ENCODE measurements at regions not wholly inside any gene's neighbourhood (a gene's known extent, or its start where the extent isn't known, plus 50 kb on each side); places are given as distances from the start of the nearest gene placed in this dataset.
"Not testable (repeated sequence)": the region's sequence is repeated elsewhere in the genome, so short reads cannot be mapped to it uniquely, and the experiment has no call there.

DNA sequence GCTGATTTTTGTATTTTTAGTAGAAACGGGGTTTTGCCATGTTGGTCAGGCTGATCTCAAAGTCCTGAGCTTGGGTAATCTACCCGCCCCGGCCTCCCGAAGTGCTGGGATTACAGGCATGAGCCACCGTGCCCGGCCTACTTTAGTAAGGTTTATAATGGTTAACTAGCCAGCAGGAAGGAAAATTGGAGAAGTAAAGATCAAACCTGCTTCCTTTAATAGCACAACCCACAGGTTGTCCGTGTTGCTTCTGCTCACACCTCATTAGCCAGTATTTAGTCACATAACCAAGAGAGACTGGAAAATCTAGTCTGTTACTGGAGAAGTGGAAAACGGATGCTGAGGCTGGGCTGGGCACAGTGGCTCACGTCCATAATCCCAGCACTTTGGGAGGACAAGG lies 51.9 kb upstream of the TBL1XR1 start:
- DNase-seq = no peak

DNA sequence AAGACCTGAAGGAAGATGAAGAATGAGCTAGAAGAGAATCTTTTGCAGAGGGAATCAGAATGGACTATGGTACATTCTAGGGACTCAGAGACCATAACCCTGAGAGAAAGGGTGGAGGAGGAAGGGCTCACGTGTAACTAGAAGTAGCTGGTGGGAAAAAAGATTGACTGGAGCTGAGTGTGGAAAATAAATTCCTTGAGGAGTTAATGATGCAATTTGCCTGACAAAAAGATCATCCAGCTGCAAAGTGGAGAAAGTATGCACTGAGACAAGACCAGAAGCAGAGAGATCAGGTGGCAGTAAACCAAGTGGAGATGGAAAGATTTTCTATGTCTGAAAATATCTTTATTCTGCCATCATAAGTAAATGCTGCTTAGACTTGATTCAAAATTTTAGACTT lies 52.9 kb upstream of the TBL1XR1 start:
- no peak for DNase-seq

GRCh38 chr3:177251755-177252154 lies 54.5 kb upstream of the TBL1XR1 start:
- peak in 1 of 2 donors; percentile 19 for DNase-seq

DNA sequence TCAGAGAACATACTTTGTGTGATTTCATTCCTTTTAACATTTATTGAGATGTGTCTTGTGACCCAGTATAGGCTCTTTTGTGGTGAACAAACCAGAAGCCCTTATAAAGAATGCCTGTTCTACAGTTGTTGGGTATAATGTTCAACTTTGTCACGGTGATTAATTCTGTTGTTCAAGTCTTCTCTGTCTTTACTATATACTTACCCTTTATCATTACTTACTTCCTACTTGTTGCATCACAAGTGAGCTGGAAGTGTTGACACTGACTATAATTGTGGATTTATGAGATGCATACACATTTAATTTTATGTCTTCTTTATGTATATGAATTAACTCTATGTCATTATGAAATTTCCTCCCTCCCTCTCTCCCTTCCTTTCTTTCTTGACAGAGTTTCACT lies 59.7 kb upstream of the TBL1XR1 start:
- DNase-seq = no peak

GRCh38 chr3:177257625-177258024 lies 60.3 kb upstream of the TBL1XR1 start:
- DNase-seq = no peak

DNA sequence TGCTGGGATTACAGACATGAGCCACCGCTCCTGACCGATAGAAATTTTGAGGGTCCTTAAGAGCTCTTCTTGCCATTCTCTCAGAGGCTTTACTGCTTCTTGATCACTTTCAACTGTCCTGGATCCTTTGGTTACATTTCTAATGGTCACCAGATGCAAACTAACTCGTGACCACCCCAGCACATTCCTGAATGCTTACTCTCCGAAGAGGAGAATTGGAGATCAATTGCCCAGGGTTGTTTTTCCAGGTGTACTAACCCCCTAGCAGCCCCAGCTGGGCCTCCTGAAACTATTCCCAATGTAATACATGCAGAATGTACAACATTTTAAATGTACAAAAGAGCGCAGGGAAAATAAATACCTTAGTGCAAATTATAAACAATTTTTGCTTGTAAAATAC lies 65.1 kb upstream of the TBL1XR1 start:
- no peak for DNase-seq

DNA sequence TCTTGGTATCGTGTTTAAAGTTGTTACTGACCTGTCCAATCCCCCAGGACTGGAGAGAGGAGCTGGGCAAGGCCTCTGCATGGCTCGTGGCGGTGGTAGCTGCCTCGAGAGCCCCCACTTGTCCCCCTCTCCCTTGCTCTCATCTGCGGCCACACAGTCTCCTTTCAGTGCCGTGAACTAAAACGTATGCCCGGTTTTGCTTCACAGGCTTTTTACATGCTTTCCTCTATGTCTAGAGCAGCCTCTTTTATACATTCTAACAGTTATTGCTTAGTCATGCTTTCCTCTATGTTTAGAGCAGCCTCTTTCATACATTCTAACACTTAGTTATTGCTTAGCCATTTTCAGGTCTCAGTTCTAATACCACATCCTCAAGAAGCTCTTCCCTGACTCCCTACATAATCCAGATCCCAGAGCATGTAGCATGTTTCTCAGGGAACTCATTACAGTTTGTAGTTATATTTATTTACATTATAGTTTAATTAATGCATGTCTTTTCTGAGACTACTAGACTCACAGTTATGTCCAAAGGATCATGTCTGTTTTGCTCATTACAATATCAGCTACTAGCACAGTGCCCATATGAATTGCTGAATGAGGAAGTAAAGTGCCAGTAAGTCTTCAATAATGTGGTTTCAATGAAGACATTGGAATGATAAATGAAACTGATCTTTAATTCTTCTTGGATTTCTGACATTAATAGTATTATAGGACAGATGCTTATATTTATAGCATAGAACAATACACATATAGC lies 66.5 kb upstream of the TBL1XR1 start:
- DNase-seq = peak in 1 of 2 donors; percentile 56

DNA sequence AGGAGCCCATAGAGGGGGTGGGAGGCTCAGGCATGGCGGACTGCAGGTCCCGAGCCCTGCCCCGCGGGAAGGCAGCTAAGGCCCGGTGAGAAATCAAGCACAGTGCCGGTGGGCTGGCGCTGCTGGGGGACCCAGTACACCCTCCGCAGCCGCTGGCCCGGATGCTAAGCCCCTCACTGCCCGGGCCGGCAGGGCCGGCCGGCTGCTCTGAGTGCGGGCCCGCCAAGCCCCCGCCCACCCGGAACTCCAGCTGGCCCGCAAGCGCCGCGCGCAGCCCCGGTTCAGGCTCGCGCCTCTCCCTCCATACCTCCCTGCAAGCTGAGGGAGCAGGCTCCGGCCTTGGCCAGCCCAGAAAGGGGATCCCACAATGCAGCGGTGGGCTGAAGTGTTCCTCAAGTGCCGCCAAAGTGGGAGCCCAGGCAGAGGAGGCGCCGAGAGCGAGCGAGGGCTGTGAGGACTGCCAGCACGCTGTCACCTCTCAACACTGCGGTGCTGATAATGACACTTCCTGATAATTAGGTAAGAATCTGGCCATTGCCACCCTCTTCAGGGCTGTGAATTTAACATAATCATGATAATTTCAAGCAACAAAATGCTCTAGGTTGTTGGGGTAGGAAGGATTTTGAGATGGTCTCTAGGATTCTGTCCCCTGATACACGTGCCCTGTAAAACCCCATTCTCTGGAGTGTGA lies 74.7 kb upstream of the TBL1XR1 start:
- DNase-seq = not testable (repeated sequence)

- no peak for DNase-seq
Measured at GRCh38 chr3:177278016-177278415, 80.7 kb upstream of the TBL1XR1 start.

DNA sequence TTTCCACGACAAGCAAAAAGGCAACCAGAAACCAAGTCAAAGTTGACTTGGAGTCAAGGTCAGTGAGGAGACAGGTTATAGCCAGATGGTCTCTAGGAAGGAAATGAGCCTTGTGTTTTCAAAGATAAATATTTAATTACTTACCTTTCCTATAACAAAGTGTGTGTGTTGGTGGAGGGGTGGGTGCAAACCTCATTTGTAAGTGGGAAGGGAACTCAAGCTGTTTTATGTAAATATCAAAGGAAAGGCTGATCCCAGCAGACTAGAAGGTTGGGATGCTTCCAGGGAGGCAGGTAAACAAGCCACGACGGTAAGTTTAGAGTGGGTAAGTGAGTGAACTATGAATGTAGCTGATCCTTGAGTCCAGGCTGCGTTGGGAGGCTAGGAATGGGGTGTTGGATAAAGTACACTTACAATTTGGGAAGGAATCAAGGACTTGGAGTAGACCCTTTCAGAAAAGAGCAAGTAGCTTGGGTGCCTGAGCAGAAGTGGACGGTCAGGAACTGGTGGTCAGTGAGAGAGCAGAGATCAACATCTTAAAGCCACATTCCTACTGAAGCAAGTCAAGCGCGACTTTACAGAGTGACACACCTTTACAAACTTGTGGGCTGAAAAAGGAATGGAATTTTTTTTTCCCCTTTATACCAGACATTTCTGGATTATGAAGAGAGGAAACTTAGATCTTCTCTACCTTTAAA lies 82.0 kb upstream of the TBL1XR1 start:
- no peak for DNase-seq

DNA sequence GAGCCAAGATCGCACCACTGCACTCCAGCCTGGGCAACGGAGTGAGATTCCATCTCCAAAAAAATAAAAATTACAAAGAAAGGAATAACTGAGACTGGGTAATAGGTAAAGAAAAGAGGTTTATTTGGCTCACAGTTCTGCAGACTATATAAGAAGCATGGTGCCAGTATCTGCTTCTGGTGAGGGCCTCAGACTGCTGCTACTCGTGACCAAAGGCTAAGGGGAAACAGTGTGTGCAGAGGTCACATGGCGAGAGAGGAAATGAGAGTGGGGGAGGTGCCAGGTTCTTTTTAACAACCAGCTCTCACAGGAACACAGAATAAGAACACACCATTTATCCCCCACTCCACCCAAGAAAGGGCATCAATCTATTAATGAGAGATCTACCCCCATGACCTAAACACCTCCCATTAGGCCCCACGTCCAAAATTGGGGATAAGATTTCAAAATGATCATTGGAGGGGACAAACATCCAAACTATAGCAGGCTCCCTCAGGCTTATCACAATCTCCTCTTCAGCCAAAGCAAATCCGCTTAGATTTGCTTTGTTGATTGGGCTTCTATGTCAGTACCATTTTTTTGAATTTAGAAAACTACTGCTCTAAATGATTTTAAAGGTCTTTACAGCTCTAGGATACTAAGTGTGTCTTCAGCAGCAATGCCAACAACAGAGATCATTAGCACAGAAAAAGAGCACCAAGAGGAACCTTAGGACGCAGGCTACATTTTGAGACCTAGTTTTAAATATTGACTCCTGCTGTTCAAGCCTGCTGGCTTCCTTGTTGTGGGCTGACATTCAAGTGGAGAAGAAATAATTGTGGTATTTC lies 84.2 kb upstream of the TBL1XR1 start:
- DNase-seq = no peak

- DNase-seq = no peak
Measured at GRCh38 chr3:177282119-177282655, 84.9 kb upstream of the TBL1XR1 start.

GRCh38 chr3:177283983-177284382 lies 86.7 kb upstream of the TBL1XR1 start:
- DNase-seq = no peak

GRCh38 chr3:177284383-177284881 lies 87.2 kb upstream of the TBL1XR1 start:
- DNase-seq = peak in 1 of 2 donors; percentile 9

GRCh38 chr3:177286034-177286433 lies 88.8 kb upstream of the TBL1XR1 start:
- DNase-seq = no peak

- peak in 1 of 2 donors; percentile 27 for DNase-seq
Measured at GRCh38 chr3:177287231-177287630, 89.9 kb upstream of the TBL1XR1 start.

DNA sequence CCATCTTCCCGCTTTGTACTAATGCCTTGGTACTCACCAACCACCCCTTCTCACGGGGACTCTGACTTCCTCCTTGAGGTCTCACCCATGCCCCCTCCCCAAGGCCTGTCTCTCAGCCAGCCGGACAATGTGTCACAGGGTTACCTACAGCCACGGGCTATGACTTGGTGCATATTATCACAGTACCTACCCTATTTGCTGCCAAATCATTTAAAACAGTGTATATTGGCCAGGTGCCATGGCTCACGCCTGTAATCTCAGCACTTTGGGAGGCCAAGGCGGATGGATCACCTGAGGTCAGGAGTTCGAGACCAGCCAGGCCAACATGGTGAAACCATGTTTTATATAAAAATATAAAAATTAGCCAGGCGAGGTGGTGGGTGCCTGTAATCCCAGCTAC lies 93.4 kb upstream of the TBL1XR1 start:
- no peak for DNase-seq

DNA sequence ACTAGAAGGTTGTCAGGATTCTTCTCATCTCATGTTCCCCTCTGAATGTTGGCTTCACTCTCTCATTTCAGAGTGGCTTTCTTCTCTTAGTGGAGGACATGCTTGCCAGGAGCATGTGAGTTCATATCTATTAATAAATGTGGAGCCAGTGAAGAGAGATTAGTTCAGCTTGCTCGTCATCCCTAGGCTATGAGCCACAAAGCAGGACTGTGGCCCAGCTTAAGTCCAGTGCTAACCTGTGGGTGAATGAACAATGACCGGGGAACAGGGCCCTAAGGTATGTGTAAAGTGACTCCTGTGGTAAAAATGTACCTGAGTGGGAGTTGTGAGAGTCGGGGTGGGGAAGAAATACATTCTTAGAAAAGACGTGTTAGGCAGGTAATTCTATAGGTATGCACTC lies 96.9 kb upstream of the TBL1XR1 start:
- DNase-seq = no peak

DNA sequence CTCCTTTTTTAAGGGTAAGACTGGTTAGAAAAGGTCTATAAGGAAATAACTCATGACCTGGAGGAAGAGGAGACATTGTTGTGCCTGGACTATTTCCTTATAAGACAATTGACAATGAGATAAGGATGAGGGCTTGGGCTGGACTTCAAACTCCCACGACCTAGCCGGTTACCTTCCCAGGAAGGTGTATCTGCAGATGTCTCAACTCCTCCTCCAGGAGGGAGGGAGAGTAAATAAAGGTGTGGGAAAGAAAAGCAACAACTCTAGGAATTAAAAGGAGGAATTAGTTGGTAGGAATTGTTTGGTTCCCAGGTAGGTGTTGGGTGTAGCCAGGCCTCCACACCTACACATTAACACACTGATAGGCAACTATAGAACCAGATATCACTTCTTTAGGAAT lies 97.8 kb upstream of the TBL1XR1 start:
- DNase-seq = no peak

DNA sequence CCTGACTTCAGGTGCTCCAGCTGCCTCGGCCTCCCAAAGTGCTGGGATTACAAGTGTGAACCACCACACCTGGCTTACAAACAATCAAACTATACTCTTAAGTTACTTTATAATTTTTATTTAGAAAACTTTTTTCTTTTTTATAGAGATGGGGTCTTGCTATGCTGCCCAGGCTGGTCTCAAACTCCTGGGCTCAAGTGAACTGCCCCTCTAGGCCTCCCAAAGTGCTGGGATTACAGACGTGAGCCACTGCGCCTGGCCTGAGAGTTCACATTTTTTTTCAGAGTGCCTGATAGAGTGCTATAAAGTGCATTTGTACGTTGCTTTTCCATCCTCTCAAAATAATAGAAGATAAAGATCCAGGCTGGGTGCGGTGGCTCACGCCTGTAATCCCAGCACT lies 102.0 kb upstream of the TBL1XR1 start:
- no peak for DNase-seq

DNA sequence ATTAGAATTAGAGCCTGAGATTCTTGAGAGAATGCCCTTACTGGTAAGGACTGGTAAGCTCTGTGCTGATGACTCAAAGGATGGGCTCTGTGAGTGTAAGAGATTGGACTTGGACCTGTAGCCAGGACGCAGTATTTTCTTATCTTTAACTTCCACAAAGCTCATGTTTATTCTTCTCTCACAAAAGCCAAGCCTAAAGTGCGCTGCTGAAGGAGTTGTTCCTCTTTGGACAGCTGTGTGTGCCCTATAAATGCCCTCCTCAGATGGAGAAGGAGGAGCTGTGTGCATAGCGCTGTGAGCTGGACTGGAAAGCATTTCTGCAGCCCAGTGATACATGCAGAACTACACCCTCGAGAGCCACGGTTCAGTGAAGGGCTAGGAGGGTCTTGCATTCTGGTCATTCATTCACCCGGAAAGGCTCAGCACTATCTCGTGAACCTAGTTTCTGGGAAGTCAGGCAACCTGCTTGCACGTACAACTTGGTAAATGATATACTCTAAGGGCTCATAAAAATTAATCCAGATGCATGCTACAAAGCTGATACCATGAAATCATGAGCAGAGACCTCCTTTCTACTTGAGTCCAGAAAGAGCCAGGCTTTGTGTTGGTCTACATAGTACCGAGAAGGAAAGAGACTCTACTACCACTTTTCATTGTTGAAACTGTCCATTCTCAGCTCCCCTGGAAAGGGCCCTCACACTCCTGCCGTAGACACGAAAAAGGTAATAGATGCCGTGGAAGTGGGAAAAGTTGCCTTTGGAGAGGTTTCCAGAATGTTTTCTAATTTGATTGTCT lies 103.0 kb upstream of the TBL1XR1 start:
- peak in 1 of 2 donors; percentile 73 for DNase-seq

DNA sequence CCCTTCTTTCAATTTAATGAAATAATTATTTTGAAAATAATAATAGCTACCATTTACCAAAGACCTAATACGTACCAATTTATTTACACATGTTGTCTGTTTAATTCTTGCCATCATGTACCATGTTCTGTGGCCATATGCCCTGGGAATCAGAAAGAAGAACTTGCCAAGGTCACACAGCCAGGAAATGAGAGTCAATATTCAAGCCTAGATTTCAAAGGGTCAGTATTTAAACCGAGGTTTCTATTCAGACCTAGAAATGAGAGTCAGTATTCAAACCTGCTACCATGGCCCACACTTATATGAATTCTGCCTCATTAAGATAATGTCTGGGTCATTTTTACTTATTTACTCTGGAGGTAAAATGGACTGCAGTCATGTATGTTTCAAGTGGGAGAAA lies 103.6 kb upstream of the TBL1XR1 start:
- no peak for DNase-seq
